Activated B cell treated with CpG ODN at 0.5 μM for 24 hours (primary cell): ENCODE measurements at regions not wholly inside any gene's neighbourhood (a gene's known extent, or its start where the extent isn't known, plus 50 kb on each side); places are given as distances from the start of the nearest gene placed in this dataset.
"Not testable (repeated sequence)": the region's sequence is repeated elsewhere in the genome, so short reads cannot be mapped to it uniquely, and the experiment has no call there.

ENCODE experiments used
- ATAC-seq: fragments of 200-7000 bp; cut with Tn5 transposase; one replicate; pipeline ENCODE4 v1.10.0; 2021; ENCODE audit warnings: low read depth, mild to moderate bottlenecking, moderate library complexity
- CTCF ChIA-PET: fragments of 350-600 bp; sonication (Branson Sonifier 250); formaldehyde crosslinking; loops from one replicate; lab custom pipeline; 2021; ENCODE audit warnings: antibody characterized with exemption; lab: Charles Lee
- POLR2A ChIA-PET: fragments of 350-600 bp; sonication (Branson Sonifier 250); formaldehyde crosslinking; loops from one replicate; lab custom pipeline; 2021; ENCODE audit warnings: antibody characterized with exemption; lab: Charles Lee
- DNase-seq: peaks from one replicate; pipeline ENCODE4 v3.0.0; 2022
- H3K27ac Mint-ChIP-seq: one replicate; pipeline ENCODE4 v1.8.0; 2020; ENCODE audit warnings: mixed read lengths
- H3K27me3 Mint-ChIP-seq: one replicate; pipeline ENCODE4 v1.8.0; 2021; ENCODE audit warnings: mixed read lengths
- H3K36me3 Mint-ChIP-seq: one replicate; pipeline ENCODE4 v1.8.0; 2021; ENCODE audit warnings: low read depth, mixed read lengths
- H3K4me1 Mint-ChIP-seq: one replicate; pipeline ENCODE4 v1.8.0; 2021; ENCODE audit warnings: mixed read lengths
- H3K4me3 Mint-ChIP-seq: one replicate; pipeline ENCODE4 v1.8.0; 2020; ENCODE audit warnings: mild to moderate bottlenecking, mixed read lengths
- H3K9me3 Mint-ChIP-seq: one replicate; pipeline ENCODE4 v1.8.0; 2020; ENCODE audit warnings: mixed read lengths
- intact Hi-C: fragments of 100-400 bp; cut with micrococcal nuclease; formaldehyde crosslinking; loops from one replicate; pipeline ENCODE4 v1.15.1; 2024
- TF ChIP-seq, protein P1 (sequence below): fragments of 200-600 bp; IDR thresholded peaks from one replicate; pipeline ENCODE4 v1.8.0; 2022; ENCODE audit warnings: antibody characterized with exemption, mild to moderate bottlenecking

DNA sequence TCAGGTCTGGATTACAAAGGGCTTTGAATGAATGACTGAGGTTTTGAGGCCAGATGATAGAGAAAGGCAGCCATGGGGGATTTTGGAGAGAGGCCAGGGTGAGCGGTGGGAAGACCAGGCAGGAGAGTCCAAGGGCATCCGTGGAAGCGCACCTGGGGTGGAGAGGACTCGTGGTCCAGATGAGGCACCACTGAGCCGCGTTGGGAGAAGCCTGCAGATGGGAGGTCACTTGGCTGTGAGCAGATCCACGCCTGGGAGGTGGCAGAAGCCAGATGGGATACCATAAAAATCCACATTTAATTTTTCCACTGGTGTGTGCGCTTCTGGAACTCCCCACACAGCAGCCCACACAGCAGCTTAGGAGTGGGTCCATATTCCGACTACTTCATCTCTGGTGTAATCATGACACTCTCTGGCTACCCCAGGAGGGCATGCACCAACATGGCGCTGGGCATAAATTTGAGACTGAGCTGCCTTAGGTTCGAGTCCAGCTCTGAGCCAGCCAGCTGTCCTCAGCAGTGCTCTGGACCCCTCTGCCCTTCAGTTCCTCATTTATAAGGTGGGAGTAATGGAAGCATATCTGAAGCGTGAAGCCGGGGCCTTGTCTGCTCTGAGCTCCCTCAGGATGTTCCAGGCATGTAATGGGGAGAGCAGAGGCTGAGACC lies 90.2 kb upstream of the FAM20C start:
- ATAC-seq: no peak
- H3K27ac Mint-ChIP-seq: no peak overlapping the region
- no peak overlapping the region for H3K4me3 Mint-ChIP-seq
- CTCF ChIA-PET: no interaction called here
- H3K36me3 Mint-ChIP-seq: no peaks in the 10 kb centered on the region
- peaks cover 5% of the 10 kb centered on the region for H3K27me3 Mint-ChIP-seq
- no peak for DNase-seq
- H3K4me1 Mint-ChIP-seq: no peaks in the 10 kb centered on the region
- POLR2A ChIA-PET: no interaction called here
- TF ChIP-seq, protein P1, sequence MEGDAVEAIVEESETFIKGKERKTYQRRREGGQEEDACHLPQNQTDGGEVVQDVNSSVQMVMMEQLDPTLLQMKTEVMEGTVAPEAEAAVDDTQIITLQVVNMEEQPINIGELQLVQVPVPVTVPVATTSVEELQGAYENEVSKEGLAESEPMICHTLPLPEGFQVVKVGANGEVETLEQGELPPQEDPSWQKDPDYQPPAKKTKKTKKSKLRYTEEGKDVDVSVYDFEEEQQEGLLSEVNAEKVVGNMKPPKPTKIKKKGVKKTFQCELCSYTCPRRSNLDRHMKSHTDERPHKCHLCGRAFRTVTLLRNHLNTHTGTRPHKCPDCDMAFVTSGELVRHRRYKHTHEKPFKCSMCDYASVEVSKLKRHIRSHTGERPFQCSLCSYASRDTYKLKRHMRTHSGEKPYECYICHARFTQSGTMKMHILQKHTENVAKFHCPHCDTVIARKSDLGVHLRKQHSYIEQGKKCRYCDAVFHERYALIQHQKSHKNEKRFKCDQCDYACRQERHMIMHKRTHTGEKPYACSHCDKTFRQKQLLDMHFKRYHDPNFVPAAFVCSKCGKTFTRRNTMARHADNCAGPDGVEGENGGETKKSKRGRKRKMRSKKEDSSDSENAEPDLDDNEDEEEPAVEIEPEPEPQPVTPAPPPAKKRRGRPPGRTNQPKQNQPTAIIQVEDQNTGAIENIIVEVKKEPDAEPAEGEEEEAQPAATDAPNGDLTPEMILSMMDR: no peak
- H3K9me3 Mint-ChIP-seq: peaks cover 19% of the 10 kb centered on the region
- intact Hi-C loops: no loop called here

DNA sequence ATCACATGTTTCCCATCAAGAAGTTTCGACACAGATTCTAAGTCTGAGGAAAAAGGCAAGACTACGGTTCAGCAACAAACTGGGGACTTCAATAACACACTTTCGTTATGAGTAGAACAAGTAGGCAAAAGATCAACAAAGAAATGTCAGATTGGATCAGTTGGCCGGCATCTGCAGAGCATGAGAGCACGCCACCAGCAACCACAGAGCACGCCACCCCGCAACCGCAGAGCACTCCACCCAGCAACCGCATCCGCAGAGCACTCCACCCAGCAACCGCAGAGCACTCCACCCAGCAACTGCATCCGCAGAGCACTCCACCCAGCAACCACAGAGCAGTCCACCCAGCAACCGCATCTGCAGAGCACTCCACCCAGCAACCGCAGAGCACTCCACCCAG lies 89.7 kb upstream of the FAM20C start:
- H3K4me1 Mint-ChIP-seq: no peaks in the 10 kb centered on the region
- DNase-seq (no peak), ATAC-seq (no peak)
- no peak overlapping the region for H3K4me3 Mint-ChIP-seq
- peaks cover 3% of the 10 kb centered on the region for H3K27me3 Mint-ChIP-seq
- intact Hi-C loops: no loop called here
- CTCF ChIA-PET: no interaction called here
- TF ChIP-seq, protein P1: no peak
- peaks cover 15% of the 10 kb centered on the region for H3K9me3 Mint-ChIP-seq
- POLR2A ChIA-PET: no interaction called here
- no peaks in the 10 kb centered on the region for H3K36me3 Mint-ChIP-seq
- H3K27ac Mint-ChIP-seq: no peak overlapping the region

DNA sequence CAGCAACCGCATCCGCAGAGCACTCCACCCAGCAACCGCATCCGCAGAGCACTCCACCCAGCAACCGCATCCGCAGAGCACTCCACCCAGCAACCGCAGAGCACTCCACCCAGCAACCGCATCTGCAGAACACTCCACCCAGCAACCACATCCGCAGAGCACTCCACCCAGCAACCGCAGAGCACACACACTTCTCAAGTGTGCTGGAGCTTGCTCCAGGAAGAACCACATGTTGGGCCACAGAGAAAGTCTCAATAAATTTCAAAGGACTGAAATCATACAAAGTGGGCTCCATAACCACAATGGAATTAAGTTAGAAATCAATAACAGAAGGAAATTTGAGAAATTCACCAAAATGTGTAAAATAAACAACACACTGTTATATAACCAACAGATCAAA lies 88.4 kb upstream of the FAM20C start:
- H3K27me3 Mint-ChIP-seq, CTCF ChIA-PET, H3K36me3 Mint-ChIP-seq, POLR2A ChIA-PET, DNase-seq, intact Hi-C loops, H3K27ac Mint-ChIP-seq, H3K4me3 Mint-ChIP-seq, H3K9me3 Mint-ChIP-seq, H3K4me1 Mint-ChIP-seq, ATAC-seq: not testable (repeated sequence)

DNA sequence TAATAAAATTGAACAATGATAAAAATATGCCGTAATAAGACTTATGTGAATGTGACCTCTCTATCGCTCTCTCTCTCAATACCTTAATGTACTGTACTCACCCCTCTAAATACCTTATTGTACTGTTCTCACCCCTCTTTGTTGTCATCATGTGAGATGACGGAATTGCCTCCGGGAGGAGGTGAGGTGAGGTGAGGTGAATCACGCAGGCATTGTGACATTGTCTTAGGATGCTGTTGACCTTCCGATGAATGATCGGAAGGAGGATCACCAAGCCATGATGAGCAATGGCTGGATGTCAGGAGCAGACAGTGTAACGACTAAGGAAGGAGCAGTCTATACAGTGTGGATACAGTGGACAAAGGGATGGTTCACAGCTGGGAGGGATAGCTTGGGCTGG lies 87.4 kb upstream of the FAM20C start:
- CTCF ChIA-PET: no interaction called here
- Mint-ChIP-seq H3K4me1 (no peaks in the 10 kb centered on the region), H3K27me3 (peaks cover 3% of the 10 kb centered on the region), H3K4me3 (no peak overlapping the region), H3K27ac (no peak overlapping the region), H3K36me3 (no peaks in the 10 kb centered on the region), H3K9me3 (peaks cover 4% of the 10 kb centered on the region)
- no peak for DNase-seq
- ATAC-seq: no peak
- POLR2A ChIA-PET: no interaction called here
- intact Hi-C loops: no loop called here
- TF ChIP-seq, protein P1: no peak

DNA sequence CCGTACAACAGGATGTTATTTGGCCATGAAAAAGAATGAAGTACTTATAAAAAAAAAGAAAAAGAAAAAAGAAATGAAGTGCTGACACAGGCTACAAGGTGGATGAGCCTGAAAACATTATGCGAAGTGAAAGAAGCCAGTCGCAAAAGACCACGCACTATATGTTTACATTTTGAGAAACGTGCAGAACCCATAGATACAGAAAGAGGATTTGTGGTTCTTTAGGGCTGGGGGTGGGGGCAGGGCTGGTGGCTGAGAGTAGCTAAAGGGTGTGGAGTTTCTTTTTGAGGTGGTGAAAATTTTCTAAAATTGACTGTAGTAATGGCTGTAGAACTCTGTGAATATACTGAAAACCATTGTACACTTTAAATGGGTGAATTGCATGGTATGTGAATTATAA lies 86.0 kb upstream of the FAM20C start:
- CTCF ChIA-PET: no interaction called here
- intact Hi-C loops: no loop called here
- H3K4me1 Mint-ChIP-seq: no peaks in the 10 kb centered on the region
- H3K9me3 Mint-ChIP-seq: peaks cover 3% of the 10 kb centered on the region
- H3K27me3 Mint-ChIP-seq: peaks cover 7% of the 10 kb centered on the region
- DNase-seq: no peak
- TF ChIP-seq, protein P1: no peak
- POLR2A ChIA-PET: no interaction called here
- H3K36me3 Mint-ChIP-seq: no peaks in the 10 kb centered on the region
- H3K27ac Mint-ChIP-seq: no peak overlapping the region
- no peak for ATAC-seq
- no peak overlapping the region for H3K4me3 Mint-ChIP-seq

DNA sequence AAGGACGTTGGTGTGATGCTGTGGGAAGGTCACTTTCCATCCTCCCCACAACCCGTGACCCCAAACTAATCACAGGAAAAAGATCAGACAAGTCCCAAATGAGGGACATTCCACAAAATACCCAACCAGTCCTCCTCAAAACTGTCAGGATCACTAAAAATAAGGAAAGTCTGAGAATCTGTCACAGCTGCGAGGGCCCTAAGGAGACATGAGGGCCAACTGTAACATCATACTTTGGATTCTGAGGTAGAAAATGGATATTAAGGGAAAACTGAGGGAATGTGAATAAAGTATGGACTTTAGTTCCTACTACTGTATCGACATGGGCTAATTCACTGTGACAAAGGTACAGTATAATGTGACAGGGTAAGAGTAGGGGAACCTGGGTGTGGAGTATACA lies 85.1 kb upstream of the FAM20C start:
- DNase-seq (no peak), ATAC-seq (no peak)
- no peak overlapping the region for H3K4me3 Mint-ChIP-seq
- no peaks in the 10 kb centered on the region for H3K36me3 Mint-ChIP-seq
- CTCF ChIA-PET: no interaction called here
- peaks cover 7% of the 10 kb centered on the region for H3K27me3 Mint-ChIP-seq
- intact Hi-C loops: no loop called here
- TF ChIP-seq, protein P1: no peak
- POLR2A ChIA-PET: no interaction called here
- peaks cover 7% of the 10 kb centered on the region for H3K9me3 Mint-ChIP-seq
- H3K4me1 Mint-ChIP-seq: no peaks in the 10 kb centered on the region
- H3K27ac Mint-ChIP-seq: no peak overlapping the region
